HEK293 (cell line): ENCODE measurements at regions not wholly inside any gene's neighbourhood (a gene's known extent, or its start where the extent isn't known, plus 50 kb on each side); places are given as distances from the start of the nearest gene placed in this dataset.

Experiments
- CTCF ChIA-PET: fragments of 350-600 bp; formaldehyde crosslinking; extraction: SDS; loops from one replicate; lab custom pipeline; 2021; ENCODE audit warnings: antibody characterized with exemption; lab: Yijun Ruan, JAX
- POLR2A ChIA-PET: fragments of 300-600 bp; formaldehyde crosslinking; extraction: SDS; loops from one replicate; lab custom pipeline; 2020; ENCODE audit warnings: antibody characterized with exemption, inconsistent platforms; lab: Yijun Ruan, JAX
- H3K27ac ChIP-seq: fragments of 200-500 bp; sonication (Bioruptor generic); 2 replicates; pipeline ENCODE4 v1.5.1; 2014; ENCODE audit warnings: low read depth, low read length, control low read depth, inconsistent platforms; ENCODE audit errors: extremely low read depth
- H3K36me3 ChIP-seq, 2 experiments: fragments of 200-500 bp in 1 of 2; sonication (Bioruptor generic) in 1 of 2; 1 replicate in 1 of 2; 2 replicates in 1 of 2; pipeline ENCODE4 v1.5.1; 2014 to 2017; ENCODE audit warnings: inconsistent platforms in 2 of 2, low read length in 2 of 2; ENCODE audit not compliant: control insufficient read depth in 2 of 2, insufficient read depth in 1 of 2
- H3K4me1 ChIP-seq: fragments of 200-500 bp; sonication (Bioruptor generic); 2 replicates; pipeline ENCODE4 v1.5.1; 2014; ENCODE audit warnings: mild to moderate bottlenecking, low read length, inconsistent platforms; ENCODE audit not compliant: control insufficient read depth, insufficient read depth
- H3K4me3 ChIP-seq: 2 replicates; pipeline ENCODE4 v1.5.1; 2011; ENCODE audit warnings: low read depth, mild to moderate bottlenecking, control low read depth, low read length, moderate library complexity
- H3K9me3 ChIP-seq: fragments of 200-500 bp; sonication (Bioruptor generic); 2 replicates; pipeline ENCODE4 v1.5.1; 2014; ENCODE audit warnings: low read depth, low read length, inconsistent platforms; ENCODE audit not compliant: control insufficient read depth, insufficient read depth
- ATF2 ChIP-seq: fragments of 450-650 bp; formaldehyde crosslinking; IDR thresholded peaks from 2 replicates; pipeline ENCODE4 v1.5.1; 2016; ENCODE audit warnings: missing biosample characterization, missing genetic modification characterization, low read depth
- GLI4 ChIP-seq: fragments of 450-650 bp; formaldehyde crosslinking; IDR thresholded peaks from 2 replicates; pipeline ENCODE4 v1.5.1; 2016; ENCODE audit warnings: missing biosample characterization, missing genetic modification characterization
- GLIS2 ChIP-seq: fragments of 450-650 bp; formaldehyde crosslinking; IDR thresholded peaks from 2 replicates; pipeline ENCODE4 v1.5.1; 2016; ENCODE audit warnings: missing biosample characterization, missing genetic modification characterization
- KLF1 ChIP-seq: fragments of 450-650 bp; formaldehyde crosslinking; IDR thresholded peaks from 2 replicates; pipeline ENCODE4 v1.5.1; 2016; ENCODE audit warnings: missing biosample characterization, missing genetic modification characterization
- KLF16 ChIP-seq: fragments of 450-650 bp; formaldehyde crosslinking; IDR thresholded peaks from 2 replicates; pipeline ENCODE4 v1.5.1; 2017; ENCODE audit warnings: missing biosample characterization, missing genetic modification characterization
- KLF17 ChIP-seq: fragments of 450-650 bp; formaldehyde crosslinking; IDR thresholded peaks from 2 replicates; pipeline ENCODE4 v1.5.1; 2016; ENCODE audit warnings: missing biosample characterization, missing genetic modification characterization
- MYNN ChIP-seq: fragments of 450-650 bp; formaldehyde crosslinking; IDR thresholded peaks from 2 replicates; pipeline ENCODE4 v1.5.1; 2016; ENCODE audit warnings: missing biosample characterization, missing genetic modification characterization, borderline replicate concordance
- OSR2 ChIP-seq: fragments of 450-650 bp; formaldehyde crosslinking; IDR thresholded peaks from 2 replicates; pipeline ENCODE4 v1.5.1; 2016; ENCODE audit warnings: missing biosample characterization, missing genetic modification characterization
- RBAK ChIP-seq: fragments of 450-650 bp; formaldehyde crosslinking; IDR thresholded peaks from 2 replicates; pipeline ENCODE4 v1.5.1; 2016; ENCODE audit warnings: missing biosample characterization, missing genetic modification characterization
- REST ChIP-seq: fragments of 450-650 bp; formaldehyde crosslinking; IDR thresholded peaks from 2 replicates; pipeline ENCODE4 v1.5.1; 2016; ENCODE audit warnings: missing biosample characterization, missing genetic modification characterization
- ZBTB1 ChIP-seq: fragments of 450-650 bp; formaldehyde crosslinking; IDR thresholded peaks from 2 replicates; pipeline ENCODE4 v1.5.1; 2016; ENCODE audit warnings: missing biosample characterization, missing genetic modification characterization
- ZBTB21 ChIP-seq: fragments of 450-650 bp; formaldehyde crosslinking; IDR thresholded peaks from 2 replicates; pipeline ENCODE4 v1.5.1; 2017; ENCODE audit warnings: missing biosample characterization, missing genetic modification characterization
- ZBTB48 ChIP-seq: fragments of 450-650 bp; formaldehyde crosslinking; IDR thresholded peaks from 2 replicates; pipeline ENCODE4 v1.5.1; 2016; ENCODE audit warnings: missing biosample characterization, missing genetic modification characterization
- ZFHX2 ChIP-seq: fragments of 450-650 bp; formaldehyde crosslinking; conservative IDR thresholded peaks from 2 replicates; pipeline ENCODE4 v1.5.1; 2016; ENCODE audit warnings: missing biosample characterization, missing genetic modification characterization
- ZNF112 ChIP-seq: fragments of 450-650 bp; formaldehyde crosslinking; IDR thresholded peaks from 2 replicates; pipeline ENCODE4 v1.5.0; 2017; ENCODE audit warnings: missing biosample characterization, missing genetic modification characterization
- ZNF223 ChIP-seq: fragments of 450-650 bp; formaldehyde crosslinking; IDR thresholded peaks from 2 replicates; pipeline ENCODE4 v1.5.1; 2016; ENCODE audit warnings: missing biosample characterization, missing genetic modification characterization
- ZNF239 ChIP-seq: fragments of 450-650 bp; formaldehyde crosslinking; IDR thresholded peaks from 2 replicates; pipeline ENCODE4 v1.5.1; 2016; ENCODE audit warnings: missing biosample characterization, missing genetic modification characterization
- ZNF324 ChIP-seq: fragments of 450-650 bp; formaldehyde crosslinking; IDR thresholded peaks from 2 replicates; pipeline ENCODE4 v1.5.1; 2016; ENCODE audit warnings: missing biosample characterization, missing genetic modification characterization
- ZNF335 ChIP-seq: fragments of 450-650 bp; formaldehyde crosslinking; conservative IDR thresholded peaks from 2 replicates; pipeline ENCODE4 v1.5.1; 2016; ENCODE audit warnings: missing biosample characterization, missing genetic modification characterization
- ZNF473 ChIP-seq: fragments of 450-650 bp; formaldehyde crosslinking; IDR thresholded peaks from 2 replicates; pipeline ENCODE4 v1.5.1; 2017; ENCODE audit warnings: missing biosample characterization, missing genetic modification characterization
- ZNF48 ChIP-seq: fragments of 450-650 bp; formaldehyde crosslinking; IDR thresholded peaks from 2 replicates; pipeline ENCODE4 v1.5.1; 2016; ENCODE audit warnings: missing biosample characterization, missing genetic modification characterization
- ZNF501 ChIP-seq: fragments of 450-650 bp; formaldehyde crosslinking; IDR thresholded peaks from 2 replicates; pipeline ENCODE4 v1.5.1; 2016; ENCODE audit warnings: missing biosample characterization, missing genetic modification characterization
- ZNF548 ChIP-seq: fragments of 450-650 bp; formaldehyde crosslinking; IDR thresholded peaks from 2 replicates; pipeline ENCODE4 v1.5.1; 2016; ENCODE audit warnings: missing biosample characterization, missing genetic modification characterization
- ZNF549 ChIP-seq: fragments of 450-650 bp; IDR thresholded peaks from 2 replicates; pipeline ENCODE4 v1.5.1; 2018; ENCODE audit warnings: missing biosample characterization, missing genetic modification characterization, mild to moderate bottlenecking, inconsistent platforms, moderate library complexity
- ZNF558 ChIP-seq: fragments of 450-650 bp; formaldehyde crosslinking; IDR thresholded peaks from 2 replicates; pipeline ENCODE4 v1.5.1; 2016; ENCODE audit warnings: missing biosample characterization, missing genetic modification characterization
- ZNF571 ChIP-seq: fragments of 450-650 bp; formaldehyde crosslinking; IDR thresholded peaks from 2 replicates; pipeline ENCODE4 v1.5.0; 2017; ENCODE audit warnings: missing biosample characterization, missing genetic modification characterization
- ZNF610 ChIP-seq: fragments of 450-650 bp; formaldehyde crosslinking; IDR thresholded peaks from 2 replicates; pipeline ENCODE4 v1.5.1; 2016; ENCODE audit warnings: missing biosample characterization, missing genetic modification characterization, borderline replicate concordance
- ZNF621 ChIP-seq: fragments of 450-650 bp; formaldehyde crosslinking; IDR thresholded peaks from 2 replicates; pipeline ENCODE4 v1.5.1; 2017; ENCODE audit warnings: missing biosample characterization, missing genetic modification characterization
- ZNF654 ChIP-seq: fragments of 450-650 bp; formaldehyde crosslinking; IDR thresholded peaks from 2 replicates; pipeline ENCODE4 v1.5.1; 2016; ENCODE audit warnings: low read depth, missing biosample characterization, missing genetic modification characterization
- ZNF76 ChIP-seq: fragments of 450-650 bp; formaldehyde crosslinking; IDR thresholded peaks from 2 replicates; pipeline ENCODE4; 2016; ENCODE audit warnings: low read depth, missing biosample characterization, missing genetic modification characterization, borderline replicate concordance
- ZNF843 ChIP-seq: fragments of 450-650 bp; formaldehyde crosslinking; IDR thresholded peaks from 2 replicates; pipeline ENCODE4 v1.5.1; 2016; ENCODE audit warnings: missing biosample characterization, missing genetic modification characterization
- ZSCAN5A ChIP-seq: fragments of 450-650 bp; formaldehyde crosslinking; IDR thresholded peaks from 2 replicates; pipeline ENCODE4 v1.5.1; 2016; ENCODE audit warnings: missing biosample characterization, missing genetic modification characterization

- TF ChIP-seq MYNN (tag by site-specific recombination) (no peak), GLI4 (tag by site-specific recombination) (no peak), ZNF501 (tag by site-specific recombination) (no peak), ZNF239 (tag by site-specific recombination) (no peak), ZNF549 (tag by site-specific recombination) (no peak), ZNF223 (no peak), ZNF76 (no peak), OSR2 (tag by site-specific recombination) (no peak), ZNF610 (tag by site-specific recombination) (no peak), ZNF324 (tag by site-specific recombination) (no peak), ZNF335 (tag by site-specific recombination) (no peak), ZBTB48 (no peak), ZFHX2 (tag by site-specific recombination) (no peak), ZNF843 (tag by site-specific recombination) (no peak), RBAK (tag by site-specific recombination) (no peak), ZBTB21 (tag by site-specific recombination) (no peak), REST (tag by site-specific recombination) (no peak), ZNF654 (no peak), ZNF112 (tag by site-specific recombination) (no peak)
- Histone ChIP-seq H3K9me3 (no peaks in the 10 kb centered on the region), H3K27ac (no peak overlapping the region), H3K4me1 (peaks cover 7% of the 10 kb centered on the region; the same call in 1 of the 2 replicates), H3K4me3 (no peak overlapping the region), H3K36me3 (no peaks in the 10 kb centered on the region)
- POLR2A ChIA-PET = no interaction called here
- CTCF ChIA-PET = interaction anchor here (0.5 to 1.5 kb wide), 3 partner anchors 11 to 1031 kb away, joined by 3 to 5 read pairs (median 4); no protein-coding TSS in a partner anchor
Measured at GRCh38 chr6:87807475-87807874, 105.4 kb upstream of the AKIRIN2 start.

- POLR2A ChIA-PET = no interaction called here
- CTCF ChIA-PET = interaction anchor here (0.7 to 1.5 kb wide), 3 partner anchors 12 to 92 kb away, joined by 3 to 5 read pairs (median 4); no protein-coding TSS in a partner anchor
- peaks cover 7% of the 10 kb centered on the region; the same call in 1 of the 2 replicates for H3K4me1 ChIP-seq
- no peak overlapping the region for H3K27ac ChIP-seq
- no peak overlapping the region for H3K4me3 ChIP-seq
- H3K36me3 ChIP-seq = no peaks in the 10 kb centered on the region
- no peaks in the 10 kb centered on the region for H3K9me3 ChIP-seq
- TF ChIP-seq ZNF621 (tag by site-specific recombination) (no peak), ZNF501 (tag by site-specific recombination) (peak; percentile 17; the same call in 1 of the 2 replicates), KLF1 (no peak), ATF2 (tag by site-specific recombination) (peak; percentile 11; the same call in 1 of the 2 replicates), ZNF558 (tag by site-specific recombination) (peak; percentile 70), KLF17 (tag by site-specific recombination) (no peak), GLIS2 (no peak), KLF16 (tag by site-specific recombination) (no peak), ZNF654 (no peak), ZBTB1 (tag by site-specific recombination) (0 out of 2 replicates have a peak, but pooled peaks have one; percentile 62), ZNF48 (no peak), ZNF571 (tag by site-specific recombination) (no peak), ZNF548 (tag by site-specific recombination) (no peak), ZNF473 (tag by site-specific recombination) (no peak), ZSCAN5A (tag by site-specific recombination) (no peak)
Measured at GRCh38 chr6:87806635-87807034, 104.6 kb upstream of the AKIRIN2 start.
